Esophagus muscularis mucosa (tissue), 4 donors: ENCODE measurements at regions not wholly inside any gene's neighbourhood (a gene's known extent, or its start where the extent isn't known, plus 50 kb on each side); places are given as distances from the start of the nearest gene placed in this dataset.

Source experiments
- CTCF ChIP-seq, 3 experiments: fragments of 200-600 bp in 2 of 3; fragments of 450-650 bp in 1 of 3; sonication (generic) in 2 of 3; IDR thresholded peaks; one replicate each; pipeline ENCODE4 v1.5.1; 2017 to 2019; ENCODE audit warnings: antibody characterized with exemption in 3 of 3, mild to moderate bottlenecking in 2 of 3, moderate library complexity in 1 of 3
- EP300 ChIP-seq: sonication (generic); formaldehyde crosslinking; IDR thresholded peaks from one replicate; pipeline ENCODE4 v1.6.1; 2017; ENCODE audit warnings: antibody characterized with exemption
- POLR2A ChIP-seq: fragments of 450-650 bp; IDR thresholded peaks from one replicate; pipeline ENCODE4 v1.6.1; 2017; ENCODE audit warnings: antibody characterized with exemption, moderate library complexity, mild to moderate bottlenecking, low read depth
- POLR2AphosphoS5 ChIP-seq, 2 donors: sonication (generic); formaldehyde crosslinking; IDR thresholded peaks; one replicate each; pipeline ENCODE4 v1.6.1; 2017; ENCODE audit warnings: antibody characterized with exemption in 2 of 2

- TF ChIP-seq CTCF (IDR thresholded peaks at IDR 0.05) (no peak), POLR2A (no peak), POLR2AphosphoS5 (IDR thresholded peaks at IDR 0.05) (no peak), EP300 (no peak)
These were observed 85.4 kb upstream of the SIM2 start for GRCh38 chr21:36613554-36613953.
